CD14-positive monocyte (primary cell): ENCODE measurements at regions not wholly inside any gene's neighbourhood (a gene's known extent, or its start where the extent isn't known, plus 50 kb on each side); places are given as distances from the start of the nearest gene placed in this dataset.

Source experiments
- DNase-seq, 3 donors: peaks; one replicate each; pipeline ENCODE4 v3.0.0-alpha.2; 2011 to 2022
- H2AFZ ChIP-seq: 2 replicates; pipeline ENCODE4 v1.6.0; 2012; ENCODE audit warnings: mild to moderate bottlenecking, low read depth, low read length, inconsistent platforms; ENCODE audit not compliant: insufficient read depth, poor library complexity, severe bottlenecking
- H3K27ac ChIP-seq, 2 donors: 1 replicate in 1 of 2; 2 replicates in 1 of 2; pipeline ENCODE4 v1.5.1; 2012 to 2013; ENCODE audit warnings: low read length in 2 of 2, control low read depth in 1 of 2, inconsistent platforms in 1 of 2, low read depth in 1 of 2, mild to moderate bottlenecking in 1 of 2
- H3K27me3 ChIP-seq, 2 donors: one replicate each; pipeline versions ENCODE4 v1.6.0 to v1.6.1; 2011 to 2013; ENCODE audit warnings: low read length in 2 of 2; ENCODE audit not compliant: control insufficient read depth in 2 of 2, insufficient read depth in 2 of 2
- H3K36me3 ChIP-seq, 2 donors: replicated peaks in 1 of 2; 1 replicate in 1 of 2; 2 replicates in 1 of 2; pipeline versions ENCODE4 v1.5.1 to v1.6.1; 2012 to 2013; ENCODE audit warnings: low read length in 2 of 2, control low read depth in 1 of 2, inconsistent platforms in 1 of 2, mild to moderate bottlenecking in 1 of 2; ENCODE audit not compliant: insufficient read depth in 2 of 2, control insufficient read depth in 1 of 2
- H3K4me1 ChIP-seq, 2 donors: 1 replicate in 1 of 2; 2 replicates in 1 of 2; pipeline versions ENCODE4 v1.5.1 to v1.6.1; 2012 to 2013; ENCODE audit warnings: low read length in 2 of 2, control low read depth in 1 of 2, inconsistent platforms in 1 of 2, mild to moderate bottlenecking in 1 of 2, moderate library complexity in 1 of 2; ENCODE audit not compliant: insufficient read depth in 2 of 2, control insufficient read depth in 1 of 2
- H3K4me2 ChIP-seq: replicated peaks from 2 replicates; pipeline ENCODE3; 2012; ENCODE audit warnings: low read length, moderate library complexity, mild to moderate bottlenecking; ENCODE audit not compliant: poor library complexity, severe bottlenecking; ENCODE audit errors: extremely low read depth
- H3K4me3 ChIP-seq, 3 experiments: fragments of 200-600 bp in 1 of 3; sonication (generic) in 1 of 3; replicated peaks in 1 of 3; 1 replicate in 2 of 3; 2 replicates in 1 of 3; pipeline ENCODE4 v1.5.1; 2011 to 2013; ENCODE audit warnings: low read length in 3 of 3, mild to moderate bottlenecking in 3 of 3, control low read depth in 2 of 3, low read depth in 2 of 3, inconsistent platforms in 1 of 3, moderate library complexity in 1 of 3
- H3K79me2 ChIP-seq: 2 replicates; pipeline ENCODE4 v1.6.0; 2012; ENCODE audit warnings: mild to moderate bottlenecking, control low read depth, inconsistent platforms, low read length, moderate library complexity; ENCODE audit not compliant: insufficient read depth
- H3K9ac ChIP-seq: 2 replicates; pipeline ENCODE4 v1.6.0; 2017; ENCODE audit warnings: low read length, mild to moderate bottlenecking; ENCODE audit not compliant: insufficient read depth, poor library complexity, severe bottlenecking
- H3K9me3 ChIP-seq, 2 donors: replicated peaks in 1 of 2; 1 replicate in 1 of 2; 2 replicates in 1 of 2; pipeline versions ENCODE4 v1.5.1 to v1.6.1; 2012 to 2013; ENCODE audit warnings: low read length in 2 of 2, control low read depth in 1 of 2; ENCODE audit not compliant: control insufficient read depth in 1 of 2, insufficient read depth in 1 of 2
- H4K20me1 ChIP-seq: 2 replicates; pipeline ENCODE4 v1.6.0; 2012; ENCODE audit warnings: mild to moderate bottlenecking, low read length, control low read depth, moderate library complexity; ENCODE audit not compliant: insufficient read depth
- H3K27ac Mint-ChIP-seq, 7 donors: one replicate each; pipeline ENCODE4 v1.8.0; 2020; ENCODE audit warnings: mild to moderate bottlenecking in 7 of 7, mixed read lengths in 7 of 7, moderate library complexity in 6 of 7, inconsistent platforms in 2 of 7
- H3K27me3 Mint-ChIP-seq, 3 donors: one replicate each; pipeline ENCODE4 v1.8.0; 2021 to 2022; ENCODE audit warnings: low read depth in 3 of 3, mild to moderate bottlenecking in 3 of 3, mixed read lengths in 3 of 3, moderate library complexity in 3 of 3, inconsistent platforms in 1 of 3
- H3K36me3 Mint-ChIP-seq, 2 donors: one replicate each; pipeline ENCODE4 v1.8.0; 2020; ENCODE audit warnings: mixed read lengths in 2 of 2, inconsistent platforms in 1 of 2, mild to moderate bottlenecking in 1 of 2
- H3K4me1 Mint-ChIP-seq: one replicate; pipeline ENCODE4 v1.8.0; 2020; ENCODE audit warnings: mild to moderate bottlenecking, mixed read lengths
- H3K4me3 Mint-ChIP-seq, 2 donors: one replicate each; pipeline ENCODE4 v1.8.0; 2020; ENCODE audit warnings: mild to moderate bottlenecking in 2 of 2, mixed read lengths in 2 of 2, moderate library complexity in 1 of 2
- H3K9me3 Mint-ChIP-seq, 7 donors: one replicate each; pipeline ENCODE4 v1.8.0; 2020 to 2022; ENCODE audit warnings: mixed read lengths in 7 of 7, mild to moderate bottlenecking in 6 of 7, moderate library complexity in 6 of 7, inconsistent platforms in 2 of 7
- WGBS: methylation state at CpG from one replicate; pipeline ENCODE4 v1.1.5; 2013; ENCODE audit warnings: missing lambda C conversion rate; ENCODE audit not compliant: insufficient coverage; 5-methylcytosine and 5-hydroxymethylcytosine counted together
- intact Hi-C, 2 donors: fragments of 100-400 bp; cut with micrococcal nuclease; formaldehyde crosslinking; loops; one replicate each; pipeline versions ENCODE4 v1.15.0 to v1.15.1; 2023
- TF ChIP-seq, protein P1 (sequence below): fragments of 200-600 bp; IDR thresholded peaks from one replicate; pipeline ENCODE4 v1.8.0; 2022; ENCODE audit warnings: antibody characterized with exemption, mild to moderate bottlenecking

DNA sequence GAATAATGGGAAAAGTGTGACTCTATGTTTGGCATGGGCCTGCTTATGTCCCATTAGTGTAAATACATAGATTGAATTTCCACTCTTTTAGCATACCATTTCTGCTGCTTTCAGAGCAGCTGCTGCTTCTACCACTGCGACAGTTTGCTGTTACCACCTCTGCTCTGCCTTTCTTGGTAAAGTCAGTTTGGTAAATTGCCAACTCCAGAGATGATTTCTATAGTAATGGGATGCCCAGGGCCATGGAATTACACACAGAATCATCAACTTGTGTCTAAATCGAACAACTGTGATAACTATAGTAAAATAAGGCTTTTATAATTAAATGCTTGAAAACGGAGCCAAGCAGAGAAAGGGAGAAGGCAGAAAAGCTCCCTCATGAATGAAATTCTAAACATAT lies 168.4 kb upstream of the VEPH1 start:
- H3K4me1 ChIP-seq, result no peaks in the 10 kb centered on the region
- TF ChIP-seq, protein P1, sequence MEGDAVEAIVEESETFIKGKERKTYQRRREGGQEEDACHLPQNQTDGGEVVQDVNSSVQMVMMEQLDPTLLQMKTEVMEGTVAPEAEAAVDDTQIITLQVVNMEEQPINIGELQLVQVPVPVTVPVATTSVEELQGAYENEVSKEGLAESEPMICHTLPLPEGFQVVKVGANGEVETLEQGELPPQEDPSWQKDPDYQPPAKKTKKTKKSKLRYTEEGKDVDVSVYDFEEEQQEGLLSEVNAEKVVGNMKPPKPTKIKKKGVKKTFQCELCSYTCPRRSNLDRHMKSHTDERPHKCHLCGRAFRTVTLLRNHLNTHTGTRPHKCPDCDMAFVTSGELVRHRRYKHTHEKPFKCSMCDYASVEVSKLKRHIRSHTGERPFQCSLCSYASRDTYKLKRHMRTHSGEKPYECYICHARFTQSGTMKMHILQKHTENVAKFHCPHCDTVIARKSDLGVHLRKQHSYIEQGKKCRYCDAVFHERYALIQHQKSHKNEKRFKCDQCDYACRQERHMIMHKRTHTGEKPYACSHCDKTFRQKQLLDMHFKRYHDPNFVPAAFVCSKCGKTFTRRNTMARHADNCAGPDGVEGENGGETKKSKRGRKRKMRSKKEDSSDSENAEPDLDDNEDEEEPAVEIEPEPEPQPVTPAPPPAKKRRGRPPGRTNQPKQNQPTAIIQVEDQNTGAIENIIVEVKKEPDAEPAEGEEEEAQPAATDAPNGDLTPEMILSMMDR, result no peak
- H3K27me3 ChIP-seq, result no peaks in the 10 kb centered on the region
- intact Hi-C loops, result no loop called here
- no peak overlapping the region for H3K4me3 Mint-ChIP-seq
- no peaks in the 10 kb centered on the region for H3K36me3 ChIP-seq
- H3K9me3 Mint-ChIP-seq, result peaks cover 2 to 7% (median 3%) of the 10 kb centered on the region in 7 donors
- no peak overlapping the region for H3K9ac ChIP-seq
- H3K4me3 ChIP-seq, result no peak overlapping the region
- no peak overlapping the region for H3K27ac Mint-ChIP-seq
- 100% methylated on average over 1 of the region's 3 CpGs for WGBS
- H3K27me3 Mint-ChIP-seq, result peaks cover 0 to 1% (median 0%) of the 10 kb centered on the region in 3 donors
- peaks cover 0 to 4% of the 10 kb centered on the region in 2 donors for H3K9me3 ChIP-seq
- no peaks in the 10 kb centered on the region for H3K4me1 Mint-ChIP-seq
- no peaks in the 10 kb centered on the region for H4K20me1 ChIP-seq
- H2AFZ ChIP-seq, result no peak overlapping the region
- DNase-seq, result no peak
- H3K79me2 ChIP-seq, result no peaks in the 10 kb centered on the region
- H3K36me3 Mint-ChIP-seq, result no peaks in the 10 kb centered on the region
- H3K4me2 ChIP-seq, result no peak overlapping the region
- H3K27ac ChIP-seq, result no peak overlapping the region

DNA sequence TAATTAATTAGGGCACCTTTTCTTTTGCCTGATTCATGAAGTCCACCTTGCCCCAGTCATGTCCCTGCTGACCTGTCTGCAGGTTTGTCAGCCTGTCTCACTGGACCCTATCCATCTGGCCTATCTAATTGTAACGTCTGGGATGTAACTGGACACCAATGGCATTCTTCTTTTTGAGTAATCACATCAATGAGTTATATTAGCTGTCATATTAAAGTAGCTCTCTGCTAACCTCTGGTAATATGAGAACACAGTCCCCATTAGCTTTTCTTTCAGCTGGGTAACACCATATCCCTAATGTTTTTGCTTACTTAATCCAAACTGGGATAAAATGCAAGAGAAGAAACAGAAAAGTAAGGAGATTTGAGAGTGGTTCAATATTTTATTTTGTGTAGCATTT lies 166.2 kb upstream of the VEPH1 start:
- H3K27me3 Mint-ChIP-seq, result no peaks in the 10 kb centered on the region

More for the DNA sequence above, 166.2 kb upstream of the VEPH1 start:
- no peaks in the 10 kb centered on the region for H3K36me3 ChIP-seq
- Mint-ChIP-seq H3K4me1 (no peaks in the 10 kb centered on the region), H3K4me3 (no peak overlapping the region), H3K36me3 (no peaks in the 10 kb centered on the region), H3K27ac (no peak overlapping the region), H3K9me3 (peaks cover 2 to 8% (median 3%) of the 10 kb centered on the region in 7 donors)
- H3K9me3 ChIP-seq, result peaks cover 0 to 4% of the 10 kb centered on the region in 2 donors
- no peak overlapping the region for H3K27ac ChIP-seq
- H3K4me2 ChIP-seq, result no peak overlapping the region
- no peak for DNase-seq
- no peak overlapping the region for H2AFZ ChIP-seq
- no peak overlapping the region for H3K9ac ChIP-seq
- no peak overlapping the region for H3K4me3 ChIP-seq
- H4K20me1 ChIP-seq, result no peaks in the 10 kb centered on the region
- TF ChIP-seq, protein P1, result no peak
- H3K79me2 ChIP-seq, result no peaks in the 10 kb centered on the region
- no peaks in the 10 kb centered on the region for H3K4me1 ChIP-seq
- no peaks in the 10 kb centered on the region for H3K27me3 ChIP-seq
- 100% methylated on average over 1 of the region's 1 CpG for WGBS
- intact Hi-C loops, result no loop called here
